ENCODE measurements at regions not wholly inside any gene's neighbourhood (a gene's known extent, or its start where the extent isn't known, plus 50 kb on each side); places are given as distances from the start of the nearest gene placed in this dataset.

DNA sequence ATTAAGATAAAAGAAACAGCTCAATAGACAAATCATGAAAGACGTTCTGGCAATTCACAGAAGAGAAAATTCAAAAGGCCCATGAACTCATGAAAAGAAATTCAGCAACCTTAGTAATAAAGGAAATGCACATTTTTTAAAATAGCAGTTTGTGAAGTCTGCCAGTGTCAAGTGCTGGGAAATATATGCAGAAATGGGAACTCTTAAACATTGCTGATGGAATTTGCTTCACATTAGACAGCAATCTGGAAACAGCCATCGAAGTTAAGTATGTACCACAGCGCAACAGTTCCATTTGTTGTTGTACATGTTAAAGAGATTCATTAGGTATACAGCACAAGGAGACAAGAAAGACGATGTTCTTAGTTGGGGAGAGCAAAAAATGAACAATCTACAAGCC, 319.4 kb upstream of the SALL1 start:
- POLR2A ChIA-PET, result interaction anchor here (0.6 kb wide), 1 partner anchor 89 kb away, joined by 3 read pairs; no protein-coding TSS in a partner anchor
- H3K4me1 ChIP-seq (ENCODE audit: insufficient read depth, low read length, poor library complexity, severe bottlenecking), result no peaks in the 10 kb centered on the region
- no peak for DNase-seq (ENCODE audit: low spot score)
- intact Hi-C loops (cut with micrococcal nuclease; ENCODE audit: unreplicated experiment), result no loop called here
- H3K79me2 ChIP-seq (ENCODE audit: insufficient read depth, low read depth, low read length), result no peaks in the 10 kb centered on the region
- no peaks in the 10 kb centered on the region for H4K20me1 ChIP-seq (ENCODE audit: insufficient read depth, low read length)
- no TSS peak for BruUV-seq (replicated peaks)
- H2AFZ ChIP-seq (ENCODE audit: low read length), result no peak overlapping the region
- no peaks in the 10 kb centered on the region for H3K9me3 ChIP-seq (ENCODE audit: low read length)
- no peak overlapping the region for H3K4me3 ChIP-seq (ENCODE audit: low read depth, low read length, poor library complexity, severe bottlenecking)
- H3K36me3 ChIP-seq (ENCODE audit: insufficient read depth, low read length), result no peaks in the 10 kb centered on the region
- CTCF ChIA-PET (ENCODE audit: unreplicated experiment), result no interaction called here
- H3K4me2 ChIP-seq (ENCODE audit: low read length), result no peak overlapping the region
- no peak overlapping the region for H3K27ac ChIP-seq (ENCODE audit: low read depth, low read length, poor library complexity, severe bottlenecking)
- no peaks in the 10 kb centered on the region for H3K9me2 ChIP-seq (ENCODE audit: insufficient read depth, low read length)
- TF ChIP-seq EZH2phosphoT487 (IDR thresholded peaks at IDR 0.05; ENCODE audit: borderline replicate concordance, low read depth, low read length), result no peak
- TF ChIP-seq, protein P1, sequence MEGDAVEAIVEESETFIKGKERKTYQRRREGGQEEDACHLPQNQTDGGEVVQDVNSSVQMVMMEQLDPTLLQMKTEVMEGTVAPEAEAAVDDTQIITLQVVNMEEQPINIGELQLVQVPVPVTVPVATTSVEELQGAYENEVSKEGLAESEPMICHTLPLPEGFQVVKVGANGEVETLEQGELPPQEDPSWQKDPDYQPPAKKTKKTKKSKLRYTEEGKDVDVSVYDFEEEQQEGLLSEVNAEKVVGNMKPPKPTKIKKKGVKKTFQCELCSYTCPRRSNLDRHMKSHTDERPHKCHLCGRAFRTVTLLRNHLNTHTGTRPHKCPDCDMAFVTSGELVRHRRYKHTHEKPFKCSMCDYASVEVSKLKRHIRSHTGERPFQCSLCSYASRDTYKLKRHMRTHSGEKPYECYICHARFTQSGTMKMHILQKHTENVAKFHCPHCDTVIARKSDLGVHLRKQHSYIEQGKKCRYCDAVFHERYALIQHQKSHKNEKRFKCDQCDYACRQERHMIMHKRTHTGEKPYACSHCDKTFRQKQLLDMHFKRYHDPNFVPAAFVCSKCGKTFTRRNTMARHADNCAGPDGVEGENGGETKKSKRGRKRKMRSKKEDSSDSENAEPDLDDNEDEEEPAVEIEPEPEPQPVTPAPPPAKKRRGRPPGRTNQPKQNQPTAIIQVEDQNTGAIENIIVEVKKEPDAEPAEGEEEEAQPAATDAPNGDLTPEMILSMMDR (conservative IDR thresholded peaks at IDR 0.05; ENCODE audit: low read length), result no peak

DNA sequence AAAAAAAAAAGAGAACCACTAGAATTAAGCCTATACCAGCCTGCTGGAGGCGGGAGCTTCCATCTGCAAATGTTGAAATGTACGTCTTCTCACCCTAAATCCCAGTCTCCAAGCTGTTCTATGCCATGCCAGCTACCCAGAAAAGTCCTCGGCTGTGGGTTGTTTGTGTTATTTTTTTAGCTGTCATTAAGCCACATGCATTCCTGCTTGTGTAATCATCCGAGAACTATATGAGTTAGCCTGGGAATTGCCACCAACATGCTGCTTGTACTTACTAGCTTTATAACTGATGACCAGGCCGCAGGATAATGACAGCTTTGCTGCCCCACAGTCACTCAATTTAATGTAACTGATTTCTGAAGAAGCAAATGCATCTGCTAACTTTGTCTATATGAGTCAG, 313.9 kb upstream of the SALL1 start:
- POLR2A ChIA-PET, result interaction anchor here (0.7 to 1.3 kb wide), 2 partner anchors 12 to 47 kb away, joined by 3 read pairs; no protein-coding TSS in a partner anchor

DNA sequence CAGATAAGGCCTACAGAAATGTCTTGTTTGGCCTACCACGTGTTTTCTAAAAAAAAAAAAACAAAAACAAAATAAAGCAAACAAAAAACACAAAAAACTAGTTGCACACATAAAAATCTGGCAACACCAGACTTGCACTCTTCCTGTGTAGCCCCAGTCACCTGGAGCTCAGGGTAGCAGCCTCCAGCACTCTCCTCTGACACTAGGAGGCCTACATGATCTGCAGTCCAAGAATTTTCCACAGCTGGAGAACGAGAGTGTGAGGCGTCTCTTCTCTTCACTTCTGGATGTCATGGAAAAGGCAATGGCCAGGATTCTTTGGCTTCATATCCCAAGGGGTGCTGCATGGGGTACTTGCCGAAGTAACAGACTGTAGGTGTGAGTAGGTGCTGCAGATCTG, 310.2 kb upstream of the SALL1 start:
- H3K4me3 ChIP-seq (ENCODE audit: low read depth, low read length, poor library complexity, severe bottlenecking), result no peak overlapping the region
- no peak overlapping the region for H2AFZ ChIP-seq (ENCODE audit: low read length)
- no peak for DNase-seq (ENCODE audit: low spot score)
- no peak overlapping the region for H3K4me2 ChIP-seq (ENCODE audit: low read length)
- no peaks in the 10 kb centered on the region for H3K79me2 ChIP-seq (ENCODE audit: insufficient read depth, low read depth, low read length)
- H3K4me1 ChIP-seq (ENCODE audit: insufficient read depth, low read length, poor library complexity, severe bottlenecking), result no peaks in the 10 kb centered on the region
- no peak for TF ChIP-seq EZH2phosphoT487 (IDR thresholded peaks at IDR 0.05; ENCODE audit: borderline replicate concordance, low read depth, low read length)
- TF ChIP-seq, protein P1 (conservative IDR thresholded peaks at IDR 0.05; ENCODE audit: low read length), result no peak
- H3K9me2 ChIP-seq (ENCODE audit: insufficient read depth, low read length), result no peaks in the 10 kb centered on the region
- ChIA-PET POLR2A (interaction anchor here (0.7 kb wide), 1 partner anchor 138 kb away, joined by 4 read pairs; no protein-coding TSS in a partner anchor), CTCF (ENCODE audit: unreplicated experiment) (no interaction called here)
- BruUV-seq (replicated peaks), result no TSS peak
- no peak overlapping the region for H3K27ac ChIP-seq (ENCODE audit: low read depth, low read length, poor library complexity, severe bottlenecking)
- H4K20me1 ChIP-seq (ENCODE audit: insufficient read depth, low read length), result no peaks in the 10 kb centered on the region
- intact Hi-C loops (cut with micrococcal nuclease; ENCODE audit: unreplicated experiment), result no loop called here
- no peaks in the 10 kb centered on the region for H3K9me3 ChIP-seq (ENCODE audit: low read length)
- H3K36me3 ChIP-seq (ENCODE audit: insufficient read depth, low read length), result no peaks in the 10 kb centered on the region

More for the DNA sequence above, 313.9 kb upstream of the SALL1 start:
- no peak overlapping the region for H3K27ac ChIP-seq (ENCODE audit: low read depth, low read length, poor library complexity, severe bottlenecking)
- no peak overlapping the region for H2AFZ ChIP-seq (ENCODE audit: low read length)
- no peaks in the 10 kb centered on the region for H3K9me3 ChIP-seq (ENCODE audit: low read length)
- BruUV-seq (replicated peaks), result no TSS peak
- DNase-seq (ENCODE audit: low spot score), result no peak
- H3K79me2 ChIP-seq (ENCODE audit: insufficient read depth, low read depth, low read length), result no peaks in the 10 kb centered on the region
- no peak overlapping the region for H3K4me2 ChIP-seq (ENCODE audit: low read length)
- no peak overlapping the region for H3K4me3 ChIP-seq (ENCODE audit: low read depth, low read length, poor library complexity, severe bottlenecking)
- no peaks in the 10 kb centered on the region for H3K4me1 ChIP-seq (ENCODE audit: insufficient read depth, low read length, poor library complexity, severe bottlenecking)
- no peak for TF ChIP-seq EZH2phosphoT487 (IDR thresholded peaks at IDR 0.05; ENCODE audit: borderline replicate concordance, low read depth, low read length)
- TF ChIP-seq, protein P1 (conservative IDR thresholded peaks at IDR 0.05; ENCODE audit: low read length), result no peak
- intact Hi-C loops (cut with micrococcal nuclease; ENCODE audit: unreplicated experiment), result no loop called here
- H4K20me1 ChIP-seq (ENCODE audit: insufficient read depth, low read length), result no peaks in the 10 kb centered on the region
- H3K9me2 ChIP-seq (ENCODE audit: insufficient read depth, low read length), result no peaks in the 10 kb centered on the region
- H3K36me3 ChIP-seq (ENCODE audit: insufficient read depth, low read length), result no peaks in the 10 kb centered on the region
- CTCF ChIA-PET (ENCODE audit: unreplicated experiment), result no interaction called here

Measured in OCI-LY7 (cell line).